Naive thymus-derived CD4-positive, alpha-beta T cell (primary cell): ENCODE measurements at regions not wholly inside any gene's neighbourhood (a gene's known extent, or its start where the extent isn't known, plus 50 kb on each side); places are given as distances from the start of the nearest gene placed in this dataset.
"Not testable (repeated sequence)": the region's sequence is repeated elsewhere in the genome, so short reads cannot be mapped to it uniquely, and the experiment has no call there.

ENCODE experiments used
- ATAC-seq: fragments of 150-1000 bp; cut with Tn5 transposase; 2 replicates; pipeline ENCODE4 v1.10.0; 2021; ENCODE audit warnings: mild to moderate bottlenecking, moderate library complexity
- CTCF ChIA-PET: fragments of 350-600 bp; sonication (Branson Sonifier 250); formaldehyde crosslinking; loops from one replicate; lab custom pipeline; 2021; ENCODE audit warnings: antibody characterized with exemption; lab: Charles Lee
- POLR2A ChIA-PET: fragments of 350-600 bp; sonication (Branson Sonifier 250); formaldehyde crosslinking; loops from one replicate; lab custom pipeline; 2021; ENCODE audit warnings: antibody characterized with exemption, inconsistent platforms; lab: Charles Lee
- DNase-seq, 9 donors: peaks; one replicate each; pipeline versions ENCODE4 v3.0.0 to v3.0.0-alpha.2; 2020 to 2022; ENCODE audit warnings: mixed read lengths in 1 of 9
- H3K27ac ChIP-seq: one replicate; pipeline ENCODE4 v1.7.0; 2013; ENCODE audit warnings: mild to moderate bottlenecking, low read depth, low read length, moderate library complexity
- H3K27me3 ChIP-seq, 2 donors: one replicate each; pipeline ENCODE4 v1.7.0; 2013; ENCODE audit warnings: low read length in 2 of 2, mild to moderate bottlenecking in 2 of 2, moderate library complexity in 2 of 2; ENCODE audit not compliant: control insufficient read depth in 2 of 2, insufficient read depth in 2 of 2
- H3K36me3 ChIP-seq, 3 experiments: 1 replicate in 2 of 3; 2 replicates in 1 of 3; pipeline ENCODE4 v1.7.0; 2013; ENCODE audit warnings: low read length in 3 of 3, mild to moderate bottlenecking in 3 of 3, moderate library complexity in 1 of 3; ENCODE audit not compliant: insufficient read depth in 3 of 3, control insufficient read depth in 2 of 3
- H3K4me1 ChIP-seq, 2 donors: one replicate each; pipeline ENCODE4 v1.7.0; 2013; ENCODE audit warnings: low read length in 2 of 2, mild to moderate bottlenecking in 2 of 2, moderate library complexity in 1 of 2; ENCODE audit not compliant: control insufficient read depth in 2 of 2, insufficient read depth in 2 of 2
- H3K4me3 ChIP-seq: 2 replicates; pipeline ENCODE4 v1.7.0; 2013; ENCODE audit warnings: mild to moderate bottlenecking, low read length
- H3K9me3 ChIP-seq, 3 experiments: 1 replicate in 2 of 3; 2 replicates in 1 of 3; pipeline ENCODE4 v1.7.0; 2013; ENCODE audit warnings: low read length in 3 of 3; ENCODE audit not compliant: control insufficient read depth in 2 of 3
- H3K27ac Mint-ChIP-seq, 9 donors: one replicate each; pipeline ENCODE4 v1.8.0; 2020 to 2022; ENCODE audit warnings: mixed read lengths in 9 of 9, mild to moderate bottlenecking in 8 of 9, moderate library complexity in 5 of 9, inconsistent platforms in 2 of 9
- H3K27me3 Mint-ChIP-seq, 5 donors: one replicate each; pipeline ENCODE4 v1.8.0; 2021 to 2022; ENCODE audit warnings: mixed read lengths in 5 of 5, mild to moderate bottlenecking in 1 of 5
- H3K36me3 Mint-ChIP-seq, 5 donors: one replicate each; pipeline ENCODE4 v1.8.0; 2020 to 2022; ENCODE audit warnings: mixed read lengths in 5 of 5, mild to moderate bottlenecking in 3 of 5, inconsistent platforms in 1 of 5
- H3K4me1 Mint-ChIP-seq, 7 donors: one replicate each; pipeline ENCODE4 v1.8.0; 2020 to 2022; ENCODE audit warnings: mixed read lengths in 7 of 7, mild to moderate bottlenecking in 3 of 7, inconsistent platforms in 1 of 7
- H3K4me3 Mint-ChIP-seq, 10 donors: one replicate each; pipeline ENCODE4 v1.8.0; 2020 to 2022; ENCODE audit warnings: mild to moderate bottlenecking in 10 of 10, mixed read lengths in 10 of 10, moderate library complexity in 6 of 10, inconsistent platforms in 2 of 10
- H3K9me3 Mint-ChIP-seq, 11 donors: one replicate each; pipeline ENCODE4 v1.8.0; 2020 to 2022; ENCODE audit warnings: mixed read lengths in 11 of 11, mild to moderate bottlenecking in 4 of 11, inconsistent platforms in 1 of 11, moderate library complexity in 1 of 11
- intact Hi-C, 2 donors: fragments of 100-400 bp; cut with micrococcal nuclease; formaldehyde crosslinking; loops; one replicate each; pipeline ENCODE4 v1.15.1; 2023

- ChIA-PET CTCF (no interaction called here), POLR2A (no interaction called here)
- Histone ChIP-seq H3K27me3 (no peaks in the 10 kb centered on the region), H3K27ac (no peak overlapping the region), H3K4me1 (no peaks in the 10 kb centered on the region), H3K4me3 (no peak overlapping the region), H3K9me3 (no peaks in the 10 kb centered on the region), H3K36me3 (no peaks in the 10 kb centered on the region)
- Mint-ChIP-seq H3K4me1 (peaks cover 0 to 3% (median 0%) of the 10 kb centered on the region in 7 donors), H3K36me3 (no peaks in the 10 kb centered on the region), H3K27ac (no peak overlapping the region), H3K27me3 (peaks cover 0 to 23% (median 12%) of the 10 kb centered on the region in 5 donors), H3K4me3 (no peak overlapping the region), H3K9me3 (peaks cover 0 to 7% (median 4%) of the 10 kb centered on the region in 11 donors)
- ATAC-seq (no peak), DNase-seq (no peak)
- intact Hi-C loops, result no loop called here
These were observed 232.2 kb downstream of the INSC start for GRCh38 chr11:15346907-15347306.

GRCh38 chr11:15347969-15348734, 233.4 kb downstream of the INSC start:
- POLR2A ChIA-PET, result no interaction called here
- no peak overlapping the region for H3K4me3 ChIP-seq
- H3K9me3 ChIP-seq, result no peaks in the 10 kb centered on the region
- H3K27ac ChIP-seq, result no peak overlapping the region
- no peaks in the 10 kb centered on the region for H3K4me1 ChIP-seq
- no peak for ATAC-seq
- CTCF ChIA-PET, result no interaction called here
- no peak overlapping the region for H3K27ac Mint-ChIP-seq
- H3K4me3 Mint-ChIP-seq, result no peak overlapping the region
- H3K9me3 Mint-ChIP-seq, result peaks cover 0 to 7% (median 0%) of the 10 kb centered on the region in 11 donors
- no peaks in the 10 kb centered on the region for H3K36me3 Mint-ChIP-seq
- H3K36me3 ChIP-seq, result no peaks in the 10 kb centered on the region
- no peaks in the 10 kb centered on the region for H3K27me3 ChIP-seq
- intact Hi-C loops, result no loop called here
- peaks cover 0 to 16% (median 8%) of the 10 kb centered on the region in 5 donors for H3K27me3 Mint-ChIP-seq
- DNase-seq, result no peak
- no peaks in the 10 kb centered on the region for H3K4me1 Mint-ChIP-seq

- intact Hi-C loops, result no loop called here
- no peaks in the 10 kb centered on the region for H3K36me3 ChIP-seq
These were observed 234.7 kb downstream of the INSC start for GRCh38 chr11:15349413-15349812.

GRCh38 chr11:15361316-15361715, 246.6 kb downstream of the INSC start:
- ATAC-seq (no peak), DNase-seq (no peak)
- H3K27me3 Mint-ChIP-seq, result peaks cover 0 to 26% (median 9%) of the 10 kb centered on the region in 5 donors
- Histone ChIP-seq H3K27ac (no peak overlapping the region), H3K9me3 (no peaks in the 10 kb centered on the region), H3K36me3 (no peaks in the 10 kb centered on the region), H3K27me3 (no peaks in the 10 kb centered on the region), H3K4me1 (no peaks in the 10 kb centered on the region), H3K4me3 (no peak overlapping the region)
- H3K9me3 Mint-ChIP-seq, result peaks cover 0 to 10% (median 0%) of the 10 kb centered on the region in 11 donors
- H3K36me3 Mint-ChIP-seq, result no peaks in the 10 kb centered on the region
- CTCF ChIA-PET, result no interaction called here
- H3K4me3 Mint-ChIP-seq, result no peak overlapping the region
- intact Hi-C loops, result no loop called here
- POLR2A ChIA-PET, result no interaction called here
- H3K27ac Mint-ChIP-seq, result no peak overlapping the region
- no peaks in the 10 kb centered on the region for H3K4me1 Mint-ChIP-seq

More at GRCh38 chr11:15349413-15349812, 234.7 kb downstream of the INSC start:
- Mint-ChIP-seq H3K9me3 (peaks cover 0 to 7% (median 0%) of the 10 kb centered on the region in 11 donors), H3K27me3 (peaks cover 0 to 16% (median 8%) of the 10 kb centered on the region in 5 donors), H3K4me1 (no peaks in the 10 kb centered on the region), H3K4me3 (no peak overlapping the region), H3K27ac (no peak overlapping the region), H3K36me3 (no peaks in the 10 kb centered on the region)
- no peaks in the 10 kb centered on the region for H3K9me3 ChIP-seq
- ATAC-seq, result no peak
- no peaks in the 10 kb centered on the region for H3K27me3 ChIP-seq
- DNase-seq, result no peak
- ChIA-PET CTCF (no interaction called here), POLR2A (no interaction called here)
- H3K4me1 ChIP-seq, result no peaks in the 10 kb centered on the region
- H3K4me3 ChIP-seq, result no peak overlapping the region
- no peak overlapping the region for H3K27ac ChIP-seq

- intact Hi-C loops, ATAC-seq: not testable (repeated sequence)
- H3K27me3 Mint-ChIP-seq, result peaks cover 5 to 36% (median 9%) of the 10 kb centered on the region in 5 donors
These were observed 250.6 kb downstream of the INSC start for GRCh38 chr11:15365286-15365685.

GRCh38 chr11:15367695-15368094, 253.0 kb downstream of the INSC start:
- Histone ChIP-seq H3K4me1 (no peaks in the 10 kb centered on the region), H3K27ac (no peak overlapping the region), H3K9me3 (no peaks in the 10 kb centered on the region), H3K27me3 (no peaks in the 10 kb centered on the region), H3K36me3 (no peaks in the 10 kb centered on the region), H3K4me3 (no peak overlapping the region)
- no peak overlapping the region for H3K4me3 Mint-ChIP-seq
- peaks cover 0 to 4% (median 0%) of the 10 kb centered on the region in 11 donors for H3K9me3 Mint-ChIP-seq
- ChIA-PET CTCF (no interaction called here), POLR2A (no interaction called here)
- no peak overlapping the region for H3K27ac Mint-ChIP-seq
- H3K4me1 Mint-ChIP-seq, result no peaks in the 10 kb centered on the region
- H3K36me3 Mint-ChIP-seq, result no peaks in the 10 kb centered on the region
- H3K27me3 Mint-ChIP-seq, result peaks cover 5 to 48% (median 9%) of the 10 kb centered on the region in 5 donors
- intact Hi-C loops, result no loop called here
- DNase-seq (no peak), ATAC-seq (no peak)

More at GRCh38 chr11:15365286-15365685, 250.6 kb downstream of the INSC start:
- H3K4me1 ChIP-seq, POLR2A ChIA-PET, H3K4me3 ChIP-seq, H3K9me3 Mint-ChIP-seq, H3K36me3 ChIP-seq, H3K9me3 ChIP-seq, H3K36me3 Mint-ChIP-seq, H3K27ac Mint-ChIP-seq, CTCF ChIA-PET, H3K4me3 Mint-ChIP-seq, H3K4me1 Mint-ChIP-seq, H3K27me3 ChIP-seq, H3K27ac ChIP-seq, DNase-seq: not testable (repeated sequence)
